ENCODE measurements at regions not wholly inside any gene's neighbourhood (a gene's known extent, or its start where the extent isn't known, plus 50 kb on each side); places are given as distances from the start of the nearest gene placed in this dataset.

DNA sequence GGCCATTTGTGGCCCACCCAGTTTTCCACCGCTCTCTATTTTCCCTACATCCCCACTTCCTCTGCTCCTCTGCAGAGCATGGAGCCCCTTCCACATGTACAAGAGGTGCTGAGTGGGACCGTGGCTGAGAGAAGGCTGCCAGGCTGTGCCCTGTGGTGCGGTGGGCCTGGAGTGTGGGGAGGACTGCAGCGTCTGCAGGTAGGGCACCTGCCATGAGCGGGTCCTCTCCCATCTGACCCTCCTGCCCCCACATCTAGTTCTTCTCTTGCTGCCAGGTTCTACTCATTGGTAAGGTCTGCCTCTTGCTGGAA is 145.6 kb upstream of the FAM20C start:
- Histone ChIP-seq H3K9ac (ENCODE audit: low read depth in 2 of 2, low read length in 2 of 2) (no peak overlapping the region), H3K27ac (no peak overlapping the region), H3K27me3 (no peaks in the 10 kb centered on the region), H3K4me3 (no peak overlapping the region), H3K9me3 (no peaks in the 10 kb centered on the region), H3K36me3 (no peaks in the 10 kb centered on the region), H3K4me1 (no peaks in the 10 kb centered on the region)
- TF ChIP-seq, protein P1, sequence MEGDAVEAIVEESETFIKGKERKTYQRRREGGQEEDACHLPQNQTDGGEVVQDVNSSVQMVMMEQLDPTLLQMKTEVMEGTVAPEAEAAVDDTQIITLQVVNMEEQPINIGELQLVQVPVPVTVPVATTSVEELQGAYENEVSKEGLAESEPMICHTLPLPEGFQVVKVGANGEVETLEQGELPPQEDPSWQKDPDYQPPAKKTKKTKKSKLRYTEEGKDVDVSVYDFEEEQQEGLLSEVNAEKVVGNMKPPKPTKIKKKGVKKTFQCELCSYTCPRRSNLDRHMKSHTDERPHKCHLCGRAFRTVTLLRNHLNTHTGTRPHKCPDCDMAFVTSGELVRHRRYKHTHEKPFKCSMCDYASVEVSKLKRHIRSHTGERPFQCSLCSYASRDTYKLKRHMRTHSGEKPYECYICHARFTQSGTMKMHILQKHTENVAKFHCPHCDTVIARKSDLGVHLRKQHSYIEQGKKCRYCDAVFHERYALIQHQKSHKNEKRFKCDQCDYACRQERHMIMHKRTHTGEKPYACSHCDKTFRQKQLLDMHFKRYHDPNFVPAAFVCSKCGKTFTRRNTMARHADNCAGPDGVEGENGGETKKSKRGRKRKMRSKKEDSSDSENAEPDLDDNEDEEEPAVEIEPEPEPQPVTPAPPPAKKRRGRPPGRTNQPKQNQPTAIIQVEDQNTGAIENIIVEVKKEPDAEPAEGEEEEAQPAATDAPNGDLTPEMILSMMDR (IDR thresholded peaks at IDR 0.05) = no peak
- no peak for DNase-seq
- intact Hi-C loops (cut with DNase I) = no loop called here

DNA sequence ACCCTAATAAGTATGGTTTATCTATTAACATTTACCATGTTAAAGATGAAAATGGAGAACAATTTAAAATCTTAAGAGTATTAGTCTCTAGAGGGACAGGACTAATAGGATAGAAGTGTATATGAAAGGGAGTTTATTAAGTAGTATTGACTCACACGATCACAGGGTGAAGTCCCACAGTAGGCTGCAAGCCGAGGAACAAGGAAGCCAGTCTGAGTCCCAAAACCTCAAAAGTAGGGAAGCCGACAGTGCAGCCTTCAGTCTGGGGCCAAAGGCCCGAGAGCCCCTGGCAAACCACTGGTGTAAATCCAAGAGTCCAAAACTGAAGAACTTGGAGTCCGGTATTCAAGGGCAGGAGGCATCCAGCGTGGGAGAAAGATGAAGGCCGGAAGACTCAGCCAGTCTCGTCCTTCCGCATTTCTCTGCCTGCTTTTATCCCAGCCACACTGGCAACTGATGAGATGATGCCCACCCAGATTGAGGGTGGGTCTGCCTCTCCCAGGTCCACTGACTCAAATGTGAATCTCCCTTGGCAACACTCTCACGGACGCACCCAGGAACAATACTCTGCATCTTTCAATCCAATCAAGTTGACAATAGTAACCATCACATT is 140.8 kb upstream of the FAM20C start:
- Histone ChIP-seq H3K4me1 (no peaks in the 10 kb centered on the region), H3K27ac (no peak overlapping the region), H3K9ac (ENCODE audit: low read depth in 2 of 2, low read length in 2 of 2) (no peak overlapping the region), H3K4me3 (no peak overlapping the region), H3K27me3 (no peaks in the 10 kb centered on the region), H3K36me3 (no peaks in the 10 kb centered on the region), H3K9me3 (no peaks in the 10 kb centered on the region)
- intact Hi-C loops (cut with DNase I) = no loop called here
- TF ChIP-seq, protein P1 (IDR thresholded peaks at IDR 0.05) = no peak
- DNase-seq = no peak

DNA sequence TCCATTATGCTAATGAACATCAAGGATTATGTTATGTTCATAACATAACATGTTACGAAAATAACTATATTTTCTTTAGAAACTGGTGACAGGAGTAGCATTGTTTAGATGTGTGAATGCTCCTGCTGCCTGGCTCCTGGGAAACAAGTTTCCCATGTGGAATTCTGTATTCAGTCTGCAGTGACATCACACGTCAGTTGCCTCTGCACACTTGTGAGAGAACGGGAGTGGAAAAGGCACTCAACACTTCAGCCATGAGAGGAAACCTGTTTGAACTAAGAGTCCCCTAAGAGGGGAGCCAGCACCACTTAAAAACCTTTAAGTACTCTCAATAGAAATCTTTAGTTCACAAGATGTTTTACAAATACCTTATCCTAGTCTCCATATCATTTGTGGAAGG is 140.3 kb upstream of the FAM20C start:
- no peaks in the 10 kb centered on the region for H3K9me3 ChIP-seq
- intact Hi-C loops (cut with DNase I) = no loop called here
- TF ChIP-seq, protein P1 (IDR thresholded peaks at IDR 0.05) = no peak
- H3K27ac ChIP-seq = no peak overlapping the region
- no peaks in the 10 kb centered on the region for H3K27me3 ChIP-seq
- no peaks in the 10 kb centered on the region for H3K36me3 ChIP-seq
- H3K4me1 ChIP-seq = no peaks in the 10 kb centered on the region
- no peak overlapping the region for H3K9ac ChIP-seq (ENCODE audit: low read depth in 2 of 2, low read length in 2 of 2)
- DNase-seq = no peak
- no peak overlapping the region for H3K4me3 ChIP-seq

DNA sequence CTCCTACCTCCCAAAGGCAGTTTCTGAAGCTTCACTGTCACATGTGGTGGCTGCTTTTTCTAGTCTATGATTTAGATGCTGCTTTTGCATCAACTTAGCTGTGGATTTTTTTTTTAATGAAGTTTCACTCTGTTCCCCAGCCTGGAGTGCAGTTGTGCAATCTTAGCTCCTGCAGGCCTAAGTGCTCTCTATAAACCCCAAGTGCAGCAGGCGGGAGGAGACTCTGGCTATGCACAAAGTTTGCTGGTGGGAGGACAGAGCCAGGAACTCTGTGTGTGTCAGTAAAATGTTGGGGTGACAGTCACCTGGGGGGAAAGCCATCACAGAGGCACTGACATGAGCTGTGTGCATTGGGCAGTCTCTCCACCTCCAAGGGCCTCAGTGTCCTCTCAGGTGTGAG is 138.8 kb upstream of the FAM20C start:
- H3K4me3 ChIP-seq = no peak overlapping the region
- no peak for DNase-seq
- H3K27ac ChIP-seq = no peak overlapping the region
- no peaks in the 10 kb centered on the region for H3K36me3 ChIP-seq
- intact Hi-C loops (cut with DNase I) = no loop called here
- TF ChIP-seq, protein P1 (IDR thresholded peaks at IDR 0.05) = no peak
- no peaks in the 10 kb centered on the region for H3K9me3 ChIP-seq
- H3K4me1 ChIP-seq = no peaks in the 10 kb centered on the region
- no peaks in the 10 kb centered on the region for H3K27me3 ChIP-seq
- no peak overlapping the region for H3K9ac ChIP-seq (ENCODE audit: low read depth in 2 of 2, low read length in 2 of 2)

DNA sequence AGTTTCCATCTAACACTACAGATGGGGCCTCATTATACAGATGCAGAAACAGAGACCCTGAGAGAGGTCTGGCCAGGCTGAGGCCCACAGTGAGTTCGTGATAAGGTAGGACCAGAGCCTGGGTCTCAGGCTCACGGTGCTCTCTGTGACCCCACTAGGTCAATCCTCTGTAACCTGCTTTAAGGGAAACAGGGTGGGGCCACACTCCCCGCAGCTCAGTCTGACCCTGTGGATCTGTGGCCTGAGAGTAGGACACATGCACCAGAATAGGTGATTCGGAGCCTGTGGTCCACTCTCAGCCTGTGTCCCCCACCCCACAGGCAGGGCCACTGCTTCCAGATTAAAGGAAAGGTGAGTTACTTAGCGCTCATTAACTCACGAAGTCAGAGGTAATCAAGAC is 137.8 kb upstream of the FAM20C start:
- H3K27ac ChIP-seq = no peak overlapping the region
- intact Hi-C loops (cut with DNase I) = no loop called here
- no peak overlapping the region for H3K4me3 ChIP-seq
- TF ChIP-seq, protein P1 (IDR thresholded peaks at IDR 0.05) = no peak
- H3K9me3 ChIP-seq = no peaks in the 10 kb centered on the region
- no peaks in the 10 kb centered on the region for H3K36me3 ChIP-seq
- H3K9ac ChIP-seq (ENCODE audit: low read depth in 2 of 2, low read length in 2 of 2) = no peak overlapping the region
- H3K27me3 ChIP-seq = no peaks in the 10 kb centered on the region
- no peaks in the 10 kb centered on the region for H3K4me1 ChIP-seq
- DNase-seq = no peak

Measured in colonic mucosa (tissue), 4 donors.